ENCODE measurements at regions not wholly inside any gene's neighbourhood (a gene's known extent, or its start where the extent isn't known, plus 50 kb on each side); places are given as distances from the start of the nearest gene placed in this dataset.

GRCh38 chr4:171017593-171017992, 795.6 kb upstream of the GALNTL6 start:
- no peak overlapping the region for H3K9ac ChIP-seq (replicated peaks; ENCODE audit: extremely low read depth, insufficient read depth, low read length)
- BruUV-seq (replicated peaks): no TSS peak
- H3K27ac ChIP-seq (ENCODE audit: insufficient read depth, low read depth, low read length): no peak overlapping the region
- H3K9me3 ChIP-seq (replicated peaks; ENCODE audit: control insufficient read depth, insufficient read depth, low read length): peaks cover 2% of the 10 kb centered on the region
- no peaks in the 10 kb centered on the region for H3K79me2 ChIP-seq (ENCODE audit: control insufficient read depth, insufficient read depth, low read length)
- dilution Hi-C loops (cut with MboI; ENCODE audit: extremely low pct_ligation_motif_present, low sequenced_read_pairs) (no loop called here), intact Hi-C loops (cut with micrococcal nuclease) (no loop called here)
- no peak overlapping the region for H3K4me2 ChIP-seq (ENCODE audit: insufficient read depth, low read length)
- ChIA-PET CTCF (no interaction called here), POLR2A (no interaction called here)
- TF ChIP-seq FOS (IDR thresholded peaks at IDR 0.05; ENCODE audit: borderline replicate concordance, insufficient read depth, low read length) (no peak), EZH2 (IDR thresholded peaks at IDR 0.05; ENCODE audit: borderline replicate concordance, low read depth, low read length, severe bottlenecking) (no peak), CTCF (IDR thresholded peaks at IDR 0.05; ENCODE audit: extremely low read depth in 1 of 2, insufficient read depth in 1 of 2, low read depth in 1 of 2, low read length in 2 of 2) (no peak), MYC (IDR thresholded peaks at IDR 0.05; ENCODE audit: low read depth, low read length) (no peak), POLR2AphosphoS5 (IDR thresholded peaks at IDR 0.05; ENCODE audit: insufficient read depth, low read depth, low read length) (no peak), POLR2A (IDR thresholded peaks at IDR 0.05; ENCODE audit: low read depth, low read length) (no peak), JUN (IDR thresholded peaks at IDR 0.05; ENCODE audit: borderline replicate concordance, insufficient read depth, insufficient read length, low read depth) (no peak), GATA2 (IDR thresholded peaks at IDR 0.05; ENCODE audit: insufficient read depth, insufficient read length, low read depth, low read length) (no peak)
- TF ChIP-seq, protein P1, sequence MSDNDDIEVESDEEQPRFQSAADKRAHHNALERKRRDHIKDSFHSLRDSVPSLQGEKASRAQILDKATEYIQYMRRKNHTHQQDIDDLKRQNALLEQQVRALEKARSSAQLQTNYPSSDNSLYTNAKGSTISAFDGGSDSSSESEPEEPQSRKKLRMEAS (IDR thresholded peaks at IDR 0.05; ENCODE audit: insufficient read depth, insufficient read length): no peak
- H3K9me1 ChIP-seq (replicated peaks; ENCODE audit: control insufficient read depth, extremely low read depth, insufficient read depth, low read length): no peaks in the 10 kb centered on the region
- no peak overlapping the region for H2AFZ ChIP-seq (ENCODE audit: low read depth, low read length)
- no peaks in the 10 kb centered on the region for H3K4me1 ChIP-seq (ENCODE audit: control insufficient read depth, extremely low read depth, insufficient read depth, low read length)
- no peak overlapping the region for H3K4me3 ChIP-seq (replicated peaks in 1 of 3; ENCODE audit: insufficient read depth in 1 of 3, low read depth in 1 of 3, low read length in 3 of 3)
- FAIRE-seq: no peak
- H3K36me3 ChIP-seq (ENCODE audit: control insufficient read depth in 2 of 2, extremely low read depth in 1 of 2, insufficient read depth in 2 of 2, low read length in 2 of 2): no peaks in the 10 kb centered on the region
- no peak for DNase-seq (ENCODE audit: low read depth, low spot score)
- no peaks in the 10 kb centered on the region for H4K20me1 ChIP-seq (replicated peaks; ENCODE audit: control insufficient read depth, extremely low read depth, insufficient read depth, low read length)
- no peaks in the 10 kb centered on the region for H3K27me3 ChIP-seq (ENCODE audit: control insufficient read depth in 2 of 2, insufficient read depth in 2 of 2, low read length in 2 of 2)
